ENCODE measurements at regions not wholly inside any gene's neighbourhood (a gene's known extent, or its start where the extent isn't known, plus 50 kb on each side); places are given as distances from the start of the nearest gene placed in this dataset.
A peak's percentile ranks its signal among the peaks of the same experiment; 100 is the strongest.

DNA sequence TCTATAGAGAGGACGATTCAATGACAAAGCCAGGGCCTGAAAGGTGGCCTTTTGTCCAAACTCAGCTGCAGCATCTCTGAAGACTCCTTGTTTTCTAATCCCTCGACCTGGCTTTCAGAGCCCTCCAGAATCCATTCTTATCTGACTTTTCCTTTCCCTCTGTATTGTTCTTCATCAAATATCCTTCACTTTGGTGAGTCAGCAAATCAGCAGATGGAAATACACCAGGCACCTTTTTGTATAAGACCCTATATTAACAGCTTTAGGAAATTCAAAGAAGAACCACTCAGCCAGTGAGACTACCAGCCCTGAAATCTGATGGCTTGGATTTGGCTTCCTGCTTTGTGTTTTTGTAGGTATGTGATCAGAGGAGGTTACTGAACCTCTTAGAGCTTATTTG lies 81.9 kb upstream of the RAB11FIP2 start:
- H4K20me1 ChIP-seq (ENCODE audit: insufficient read depth, poor library complexity, severe bottlenecking), result no peaks in the 10 kb centered on the region
- no peak overlapping the region for H3K27ac ChIP-seq
- H3K9me3 ChIP-seq (ENCODE audit: low read depth), result no peaks in the 10 kb centered on the region
- H3K36me3 ChIP-seq (replicated peaks; ENCODE audit: insufficient read depth, low read depth), result no peaks in the 10 kb centered on the region
- no peak for DNase-seq (ENCODE audit: low spot score)
- no peaks in the 10 kb centered on the region for H3K79me2 ChIP-seq
- no peak overlapping the region for H3K4me3 ChIP-seq
- 73% methylated on average over 2 of the region's 2 CpGs for WGBS (ENCODE audit: low lambda C conversion rate, missing lambda C conversion rate)
- H3K4me2 ChIP-seq, result no peak overlapping the region
- no peak overlapping the region for H2AFZ ChIP-seq
- H3K27me3 ChIP-seq, result no peaks in the 10 kb centered on the region
- no peaks in the 10 kb centered on the region for H3K4me1 ChIP-seq (ENCODE audit: insufficient read depth)
- no peak for TF ChIP-seq EZH2 (IDR thresholded peaks at IDR 0.05; ENCODE audit: borderline replicate concordance)
- TF ChIP-seq, protein P1, sequence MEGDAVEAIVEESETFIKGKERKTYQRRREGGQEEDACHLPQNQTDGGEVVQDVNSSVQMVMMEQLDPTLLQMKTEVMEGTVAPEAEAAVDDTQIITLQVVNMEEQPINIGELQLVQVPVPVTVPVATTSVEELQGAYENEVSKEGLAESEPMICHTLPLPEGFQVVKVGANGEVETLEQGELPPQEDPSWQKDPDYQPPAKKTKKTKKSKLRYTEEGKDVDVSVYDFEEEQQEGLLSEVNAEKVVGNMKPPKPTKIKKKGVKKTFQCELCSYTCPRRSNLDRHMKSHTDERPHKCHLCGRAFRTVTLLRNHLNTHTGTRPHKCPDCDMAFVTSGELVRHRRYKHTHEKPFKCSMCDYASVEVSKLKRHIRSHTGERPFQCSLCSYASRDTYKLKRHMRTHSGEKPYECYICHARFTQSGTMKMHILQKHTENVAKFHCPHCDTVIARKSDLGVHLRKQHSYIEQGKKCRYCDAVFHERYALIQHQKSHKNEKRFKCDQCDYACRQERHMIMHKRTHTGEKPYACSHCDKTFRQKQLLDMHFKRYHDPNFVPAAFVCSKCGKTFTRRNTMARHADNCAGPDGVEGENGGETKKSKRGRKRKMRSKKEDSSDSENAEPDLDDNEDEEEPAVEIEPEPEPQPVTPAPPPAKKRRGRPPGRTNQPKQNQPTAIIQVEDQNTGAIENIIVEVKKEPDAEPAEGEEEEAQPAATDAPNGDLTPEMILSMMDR (IDR thresholded peaks at IDR 0.05; ENCODE audit: poor library complexity), result no peak
- no peaks in the 10 kb centered on the region for H3K9me2 ChIP-seq (replicated peaks; ENCODE audit: insufficient read depth)

DNA sequence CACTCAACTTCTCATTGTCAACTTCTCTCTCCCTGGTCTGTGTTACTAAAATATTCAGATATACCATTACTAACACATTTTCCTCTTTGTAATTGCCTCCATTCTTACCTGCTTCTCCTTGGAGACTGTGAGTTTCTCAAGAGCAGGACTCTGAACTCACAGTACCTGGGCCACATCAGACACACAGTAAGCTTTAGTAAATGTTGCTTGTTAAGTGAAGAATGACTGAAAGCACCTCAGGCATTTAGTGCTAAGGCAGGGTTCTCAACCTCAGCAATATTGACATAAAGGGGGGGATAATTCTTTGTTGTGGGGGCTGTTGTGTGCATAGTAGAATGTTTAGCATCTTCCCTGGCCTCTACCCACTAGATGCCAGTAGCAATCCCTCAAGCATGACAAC lies 72.0 kb upstream of the RAB11FIP2 start:
- no peaks in the 10 kb centered on the region for H3K79me2 ChIP-seq
- DNase-seq (ENCODE audit: low spot score), result no peak
- peaks cover 7% of the 10 kb centered on the region for H3K4me1 ChIP-seq (ENCODE audit: insufficient read depth)
- H3K4me3 ChIP-seq, result no peak overlapping the region
- H2AFZ ChIP-seq, result no peak overlapping the region
- H3K9me3 ChIP-seq (ENCODE audit: low read depth), result no peaks in the 10 kb centered on the region
- no peak overlapping the region for H3K27ac ChIP-seq
- TF ChIP-seq, protein P1 (IDR thresholded peaks at IDR 0.05; ENCODE audit: poor library complexity), result no peak
- TF ChIP-seq EZH2phosphoT487 (IDR thresholded peaks at IDR 0.05; ENCODE audit: low read depth, severe bottlenecking, unreplicated experiment), result no peak
- TF ChIP-seq EZH2 (IDR thresholded peaks at IDR 0.05; ENCODE audit: borderline replicate concordance), result no peak
- H3K27me3 ChIP-seq, result no peaks in the 10 kb centered on the region
- H3K9me2 ChIP-seq (replicated peaks; ENCODE audit: insufficient read depth), result no peaks in the 10 kb centered on the region
- H3K4me2 ChIP-seq, result no peak overlapping the region
- no peaks in the 10 kb centered on the region for H4K20me1 ChIP-seq (ENCODE audit: insufficient read depth, poor library complexity, severe bottlenecking)
- no peaks in the 10 kb centered on the region for H3K36me3 ChIP-seq (replicated peaks; ENCODE audit: insufficient read depth, low read depth)

DNA sequence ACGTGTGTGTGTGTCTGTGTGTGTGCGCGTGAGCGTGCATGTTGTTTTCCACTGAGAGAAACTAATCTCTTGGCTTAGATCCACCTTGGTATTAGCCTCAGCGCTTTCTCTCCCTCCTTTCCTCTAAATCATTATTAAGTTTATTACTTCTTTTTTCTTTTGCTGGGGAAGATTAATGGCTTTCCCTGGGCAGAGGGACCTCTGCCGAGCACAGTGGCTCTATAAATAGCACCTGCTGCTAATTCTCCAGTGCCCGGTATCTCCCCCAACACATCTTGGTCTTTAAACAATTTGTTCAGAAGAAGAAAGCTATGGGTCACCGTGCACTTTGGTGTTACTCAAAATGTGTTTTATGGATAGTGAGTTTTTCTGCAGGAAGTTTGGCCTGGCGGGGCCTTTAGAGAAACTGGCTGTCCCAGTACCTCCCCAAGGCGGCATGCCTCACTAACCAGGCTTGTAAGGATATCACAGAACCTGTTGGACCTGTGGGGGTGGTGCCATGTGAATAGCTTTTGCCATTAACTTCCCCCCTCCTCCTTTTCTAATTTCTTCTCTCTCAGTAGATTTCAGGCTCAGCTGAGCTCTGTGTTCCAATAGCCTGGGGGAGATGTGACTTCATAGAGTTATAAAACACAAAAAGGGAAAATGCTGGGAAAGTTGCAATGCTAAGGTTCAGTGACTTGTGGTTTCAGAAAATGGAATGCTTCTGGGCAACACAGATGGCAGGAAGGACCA lies 70.1 kb upstream of the RAB11FIP2 start:
- peaks cover 7% of the 10 kb centered on the region for H3K4me1 ChIP-seq (ENCODE audit: insufficient read depth)
- no peak for TF ChIP-seq EZH2phosphoT487 (IDR thresholded peaks at IDR 0.05; ENCODE audit: low read depth, severe bottlenecking, unreplicated experiment)
- no peak for TF ChIP-seq EZH2 (IDR thresholded peaks at IDR 0.05; ENCODE audit: borderline replicate concordance)
- TF ChIP-seq, protein P1 (IDR thresholded peaks at IDR 0.05; ENCODE audit: poor library complexity), result no peak
- H2AFZ ChIP-seq, result no peak overlapping the region
- no peaks in the 10 kb centered on the region for H4K20me1 ChIP-seq (ENCODE audit: insufficient read depth, poor library complexity, severe bottlenecking)
- H3K36me3 ChIP-seq (replicated peaks; ENCODE audit: insufficient read depth, low read depth), result no peaks in the 10 kb centered on the region
- 69% methylated on average over 10 of the region's 10 CpGs for WGBS (ENCODE audit: low lambda C conversion rate, missing lambda C conversion rate)
- no peak overlapping the region for H3K27ac ChIP-seq
- no peaks in the 10 kb centered on the region for H3K27me3 ChIP-seq
- H3K79me2 ChIP-seq, result no peaks in the 10 kb centered on the region
- H3K9me3 ChIP-seq (ENCODE audit: low read depth), result no peaks in the 10 kb centered on the region
- no peak for DNase-seq (ENCODE audit: low spot score)
- H3K4me2 ChIP-seq, result peak overlapping the region; percentile 10
- no peak overlapping the region for H3K4me3 ChIP-seq
- no peaks in the 10 kb centered on the region for H3K9me2 ChIP-seq (replicated peaks; ENCODE audit: insufficient read depth)

DNA sequence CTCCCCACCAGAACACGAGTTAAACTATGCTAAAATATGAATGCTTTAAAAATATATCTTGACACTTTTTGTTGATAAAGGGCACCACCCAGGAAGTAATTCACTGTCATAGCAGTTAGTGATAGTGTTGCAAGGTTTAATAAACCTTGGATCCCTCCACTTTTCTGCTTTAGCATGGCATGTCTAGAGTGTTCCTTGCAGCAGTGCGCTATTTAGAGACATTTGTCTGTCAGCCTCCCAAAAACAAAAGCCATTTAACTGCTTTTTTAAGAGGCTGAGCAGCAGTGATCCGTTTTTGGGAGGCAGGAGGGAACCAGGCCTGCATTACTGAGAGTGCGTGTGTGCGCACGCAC lies 69.6 kb upstream of the RAB11FIP2 start:
- Histone ChIP-seq H3K4me1 (ENCODE audit: insufficient read depth) (peaks cover 7% of the 10 kb centered on the region), H3K9me3 (ENCODE audit: low read depth) (no peaks in the 10 kb centered on the region), H4K20me1 (ENCODE audit: insufficient read depth, poor library complexity, severe bottlenecking) (no peaks in the 10 kb centered on the region), H3K4me3 (no peak overlapping the region), H3K4me2 (peak overlapping the region; percentile 10), H3K79me2 (no peaks in the 10 kb centered on the region), H3K36me3 (replicated peaks; ENCODE audit: insufficient read depth, low read depth) (no peaks in the 10 kb centered on the region), H3K9me2 (replicated peaks; ENCODE audit: insufficient read depth) (no peaks in the 10 kb centered on the region), H3K27ac (no peak overlapping the region), H2AFZ (no peak overlapping the region), H3K27me3 (no peaks in the 10 kb centered on the region)
- TF ChIP-seq, protein P1 (IDR thresholded peaks at IDR 0.05; ENCODE audit: poor library complexity), result no peak
- WGBS (ENCODE audit: low lambda C conversion rate, missing lambda C conversion rate), result 73% methylated on average over 6 of the region's 6 CpGs
- DNase-seq (ENCODE audit: low spot score), result no peak
